AG08396 (cell line): ENCODE measurements at regions not wholly inside any gene's neighbourhood (a gene's known extent, or its start where the extent isn't known, plus 50 kb on each side); places are given as distances from the start of the nearest gene placed in this dataset.
"Not testable (repeated sequence)": the region's sequence is repeated elsewhere in the genome, so short reads cannot be mapped to it uniquely, and the experiment has no call there.

Experiments used
- DNase-seq: peaks from one replicate; pipeline ENCODE4 v3.0.0; 2012; ENCODE audit warnings: low spot score, mixed read lengths

DNA sequence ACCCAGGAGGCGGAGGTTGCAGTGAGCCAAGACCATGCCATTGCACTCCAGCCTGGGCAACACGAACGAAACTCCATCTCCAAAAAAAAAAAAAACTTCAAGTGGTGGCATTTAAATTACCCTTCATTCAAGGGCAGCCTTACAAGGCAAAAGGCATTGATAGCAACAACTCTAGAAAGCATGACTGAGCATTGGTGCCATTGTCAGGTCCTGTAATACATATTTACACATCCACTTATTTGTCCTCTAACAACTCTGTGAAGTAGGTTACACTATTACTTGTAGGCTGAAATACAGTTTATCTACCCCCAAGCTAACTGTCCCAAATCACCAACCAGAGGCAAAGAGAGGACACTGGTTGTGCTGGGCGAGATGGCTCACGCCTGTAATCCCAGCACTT is 52.7 kb upstream of the LARP1 start:
- no peak for DNase-seq

DNA sequence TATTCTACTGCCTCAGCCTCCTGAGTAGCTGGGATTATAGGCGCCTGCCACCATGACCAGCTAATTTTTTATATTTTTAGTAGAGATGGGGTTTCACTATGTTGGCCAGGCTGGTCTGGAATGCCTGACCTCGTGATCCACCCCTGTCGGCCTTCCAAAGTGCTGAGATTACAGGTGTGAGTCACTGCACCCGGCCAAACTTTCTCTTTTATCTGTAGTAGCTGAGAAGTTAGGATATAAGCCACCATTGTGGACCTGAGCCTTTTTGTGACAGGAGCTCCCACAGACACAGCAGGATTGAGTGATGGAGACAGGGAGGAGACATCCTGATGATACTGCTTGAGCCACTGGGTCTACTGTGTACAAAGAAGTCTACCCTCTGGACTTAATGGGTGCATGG is 53.5 kb upstream of the LARP1 start:
- not testable (repeated sequence) for DNase-seq

DNA sequence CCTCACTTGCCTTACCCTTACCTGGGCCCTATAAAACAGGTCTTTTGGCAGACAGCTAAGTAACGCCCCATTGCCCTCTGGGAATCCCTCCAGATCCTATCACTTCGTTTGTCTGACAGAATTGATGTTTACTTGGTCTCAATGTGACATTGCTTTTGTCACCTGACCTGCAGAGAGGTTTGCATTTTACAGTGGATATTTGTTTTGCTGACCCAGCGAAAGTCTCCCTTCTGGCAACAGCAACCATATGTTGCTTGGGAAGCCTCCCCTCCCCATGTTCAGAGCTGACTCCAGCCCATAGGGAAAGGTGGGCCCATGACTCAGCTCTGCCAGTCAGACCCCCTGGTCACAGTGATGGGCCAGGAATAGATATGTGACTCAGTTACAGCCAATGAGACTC is 54.0 kb upstream of the LARP1 start:
- no peak for DNase-seq

DNA sequence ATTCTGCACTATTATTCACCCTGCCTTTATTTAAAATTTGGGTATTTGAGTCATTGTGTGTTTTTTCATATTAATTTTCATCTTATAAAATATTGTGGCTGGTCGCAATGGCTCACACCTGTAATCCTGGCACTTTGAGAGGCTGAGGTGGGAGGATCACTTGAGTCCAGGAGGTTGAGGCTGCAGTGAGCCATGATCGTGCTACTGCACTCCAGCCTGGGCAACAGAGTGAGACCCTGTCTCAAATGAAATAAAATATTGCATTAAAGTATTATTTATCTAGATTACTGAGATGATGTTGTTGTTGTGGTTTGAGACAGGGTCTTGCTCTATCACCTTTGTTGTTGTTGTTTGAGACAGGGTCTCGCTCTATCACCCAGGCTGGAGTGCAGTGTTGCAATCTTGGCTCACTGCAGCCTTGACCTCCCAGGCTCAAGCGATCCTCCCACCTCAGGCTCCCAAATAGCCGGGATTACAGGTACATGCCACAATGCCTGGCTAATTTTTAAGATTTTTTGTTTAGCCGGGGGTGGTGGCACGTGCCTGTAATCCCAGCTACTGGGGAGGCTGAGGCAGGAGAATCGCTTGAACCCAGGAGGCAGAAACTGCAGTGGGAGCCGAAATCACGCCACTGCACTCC is 54.8 kb upstream of the LARP1 start:
- not testable (repeated sequence) for DNase-seq

DNA sequence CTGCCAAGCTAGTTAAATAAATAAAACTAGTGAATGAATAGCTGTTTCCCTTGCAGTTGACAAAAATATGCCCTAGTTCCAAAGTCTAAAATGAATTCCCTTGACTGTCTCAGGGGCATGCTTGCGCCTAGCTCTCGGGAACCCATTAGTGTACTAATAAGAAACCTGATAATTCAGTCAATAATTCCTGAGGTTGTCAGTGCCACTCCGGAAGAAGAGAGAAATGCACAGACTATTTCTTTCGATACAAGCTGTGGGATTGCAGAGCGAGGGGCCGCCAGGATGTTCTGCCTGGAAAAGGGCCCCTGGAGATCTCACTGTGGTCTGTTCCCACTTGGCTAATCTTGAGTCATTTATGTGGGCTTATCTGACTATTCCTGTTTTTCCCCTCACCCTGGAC is 56.4 kb upstream of the LARP1 start:
- no peak for DNase-seq

DNA sequence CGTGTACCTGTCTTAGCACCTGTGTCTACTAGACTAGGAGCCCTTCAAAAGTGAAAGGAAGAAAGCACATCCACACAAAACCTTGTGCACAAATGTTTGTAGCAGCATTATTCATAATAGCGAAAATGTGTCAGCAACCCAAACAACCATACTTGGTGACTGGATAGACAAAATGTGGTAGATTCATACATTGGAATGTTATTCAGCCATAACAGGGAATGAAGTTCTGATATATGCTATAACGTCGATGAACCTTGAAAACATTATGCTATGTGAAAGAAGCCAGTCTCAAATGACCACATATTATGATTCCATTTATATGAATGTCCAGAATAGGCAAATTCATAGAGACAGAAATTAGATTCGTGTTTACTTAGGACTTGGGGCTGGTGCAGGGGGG is 57.8 kb upstream of the LARP1 start:
- DNase-seq: no peak

DNA sequence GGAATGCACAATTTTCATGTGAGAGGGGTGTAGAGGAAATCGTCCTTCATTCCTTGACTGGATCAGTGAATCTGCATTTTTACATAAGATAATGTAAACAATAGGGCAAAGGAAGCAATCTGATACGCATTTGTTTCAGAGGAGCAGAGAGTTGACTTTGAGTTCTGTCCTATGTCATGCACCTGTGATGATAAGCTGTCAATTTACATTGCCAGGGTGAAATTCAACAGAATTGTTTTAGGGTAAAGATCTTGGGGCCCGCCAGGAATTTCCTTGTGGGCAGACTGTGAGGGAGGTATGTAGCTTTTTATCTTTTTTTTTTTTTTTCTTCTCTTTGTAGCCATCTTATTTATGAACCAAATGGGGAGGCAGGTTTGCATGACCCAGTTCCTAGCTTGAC is 58.3 kb upstream of the LARP1 start:
- DNase-seq: no peak

DNA sequence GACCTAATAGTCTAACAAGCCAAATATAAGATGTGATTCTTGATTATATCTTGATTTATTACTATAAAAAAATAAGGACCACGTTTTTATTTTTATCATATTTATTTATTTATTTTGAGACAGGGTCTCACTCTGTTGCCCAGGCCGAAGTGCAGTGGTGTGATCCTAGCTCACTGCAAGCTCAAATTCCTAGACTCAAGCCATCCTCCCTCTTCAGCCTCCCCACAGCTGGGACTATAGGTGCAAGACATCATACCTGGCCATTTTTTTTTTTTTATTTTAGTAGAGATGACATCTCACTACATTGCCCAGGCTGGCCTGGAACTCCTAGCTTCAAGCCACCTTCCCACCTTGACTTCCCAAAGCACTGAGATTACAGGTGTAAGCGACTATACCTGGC is 61.0 kb upstream of the LARP1 start:
- no peak for DNase-seq

DNA sequence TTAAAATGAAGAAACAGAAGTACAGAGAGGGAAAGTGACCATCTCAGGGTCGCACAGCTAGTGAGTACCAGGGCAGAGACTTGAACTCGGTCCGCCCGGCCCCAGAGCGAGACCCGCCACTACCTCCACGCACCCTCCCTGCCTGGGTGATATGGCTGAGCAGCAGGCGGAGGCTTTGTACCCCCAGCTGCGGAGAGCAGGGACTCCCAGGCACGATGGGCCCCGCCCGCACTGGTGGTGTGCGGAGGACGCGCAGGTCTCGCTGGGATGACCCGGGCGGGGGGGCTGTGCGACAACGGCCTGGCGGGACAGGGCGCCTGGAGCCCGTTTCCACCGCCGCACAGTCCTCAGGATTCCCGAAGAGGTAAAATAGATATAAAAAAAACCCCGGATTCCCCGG is 64.7 kb upstream of the LARP1 start:
- DNase-seq: no peak

DNA sequence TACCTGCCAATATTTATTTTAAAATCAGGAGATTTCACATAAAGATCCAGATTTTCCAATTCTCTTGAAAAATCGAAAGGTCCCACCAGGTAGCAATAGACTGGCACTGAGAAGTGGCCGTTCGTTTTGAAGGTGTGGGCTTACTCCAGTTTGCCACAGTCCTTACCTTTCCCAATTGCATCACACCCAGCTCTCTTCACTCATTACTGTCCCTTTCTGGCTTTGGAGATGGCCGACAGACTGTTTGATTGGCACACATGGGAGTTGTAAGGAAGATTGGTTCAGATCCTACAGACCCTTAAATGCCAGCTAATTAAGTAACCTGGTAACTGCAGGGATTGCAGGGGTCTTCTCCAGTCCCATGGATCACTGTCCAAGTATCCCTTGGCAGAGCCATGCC is 68.7 kb upstream of the LARP1 start:
- no peak for DNase-seq

DNA sequence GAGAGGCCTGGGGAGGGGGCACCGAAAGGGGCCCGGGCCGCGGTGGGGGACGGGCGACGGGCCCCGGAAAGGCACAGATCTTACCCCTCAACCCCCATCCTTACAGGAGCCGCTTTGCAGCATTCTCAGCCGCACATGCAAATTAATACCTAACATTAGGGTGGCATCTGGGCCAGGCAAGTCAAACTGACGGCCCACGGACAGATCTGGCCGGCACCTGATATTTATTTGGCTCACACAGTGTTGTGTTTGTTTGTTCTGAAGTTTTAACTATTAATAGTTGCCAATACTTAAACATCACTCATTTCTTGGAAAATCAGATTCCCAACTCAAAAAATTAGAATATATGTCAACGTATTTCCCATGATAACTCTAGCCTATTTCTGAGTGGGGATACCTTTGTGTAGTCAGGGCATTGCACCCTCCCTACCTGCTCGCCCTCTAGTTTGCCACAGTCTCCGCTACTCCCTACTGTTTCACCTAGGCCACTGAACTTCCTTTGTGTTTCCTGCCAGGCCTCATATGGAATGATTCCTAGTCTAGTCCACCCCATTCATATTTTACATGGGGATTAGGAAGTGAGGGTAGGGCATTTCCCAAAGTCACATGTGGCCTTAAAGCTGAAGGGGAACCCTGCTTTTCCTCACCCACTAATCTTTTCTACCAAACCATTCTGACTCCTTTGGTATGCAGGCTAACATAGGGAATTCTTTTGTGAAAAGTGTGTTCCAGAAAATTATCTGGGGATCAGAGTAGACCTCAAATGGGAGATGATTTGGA is 71.9 kb upstream of the LARP1 start:
- no peak for DNase-seq

DNA sequence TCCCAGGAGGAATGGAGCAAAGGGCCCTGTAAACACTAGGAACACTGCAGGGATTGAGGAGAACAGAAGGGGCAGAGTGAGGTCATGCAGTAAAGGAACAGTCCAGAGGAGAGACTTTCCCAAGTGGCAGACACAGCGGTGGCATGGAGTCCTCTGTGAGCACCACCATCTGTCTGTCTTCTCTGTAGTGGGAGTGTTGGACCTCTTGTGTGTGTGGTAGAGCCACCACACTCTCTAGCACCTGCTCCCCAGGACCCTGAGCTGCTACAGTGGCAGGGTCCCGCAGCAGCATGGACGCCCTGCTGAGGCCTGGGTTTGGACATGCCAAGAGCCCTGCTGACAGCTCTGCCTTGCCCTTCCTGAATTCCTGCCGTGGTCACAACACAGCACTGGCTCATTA is 75.7 kb upstream of the LARP1 start:
- no peak for DNase-seq

DNA sequence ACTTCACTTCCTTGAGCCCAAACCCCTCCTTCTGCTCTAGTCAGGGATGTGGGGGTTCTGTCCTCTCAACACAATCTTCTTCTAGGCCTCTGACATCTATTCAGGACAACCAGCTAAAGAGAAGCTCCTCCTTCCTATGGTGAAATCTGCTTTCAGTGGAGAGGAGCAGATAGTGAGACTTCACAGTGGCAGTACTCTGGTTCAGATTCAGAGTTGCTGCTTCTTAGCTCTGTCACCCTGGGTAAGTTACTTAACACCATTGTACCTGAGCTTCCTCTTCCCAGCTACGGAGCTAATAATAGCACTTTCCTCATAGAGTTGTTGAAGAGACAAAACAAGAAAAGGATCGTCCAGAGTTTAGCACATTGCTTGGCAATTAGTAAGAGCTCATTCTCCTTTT is 77.3 kb upstream of the LARP1 start:
- no peak for DNase-seq

DNA sequence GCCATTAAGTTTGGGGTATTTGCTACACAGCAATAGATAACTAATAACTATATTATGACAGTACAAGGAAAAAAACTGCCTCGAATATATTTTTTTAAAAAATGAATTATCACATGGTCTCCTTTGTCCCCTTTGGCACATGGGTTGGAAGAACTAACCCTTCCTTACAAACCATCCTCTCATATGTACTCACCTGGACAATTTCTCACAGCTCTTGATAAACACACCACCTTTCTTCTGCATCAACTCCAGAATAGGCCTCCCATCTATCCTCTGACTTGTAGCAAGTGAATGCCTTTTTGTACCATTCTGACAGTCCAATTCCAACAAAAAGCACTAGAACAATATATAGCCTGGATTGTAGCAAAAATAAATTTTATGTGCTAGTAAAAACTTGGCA is 78.7 kb upstream of the LARP1 start:
- no peak for DNase-seq

DNA sequence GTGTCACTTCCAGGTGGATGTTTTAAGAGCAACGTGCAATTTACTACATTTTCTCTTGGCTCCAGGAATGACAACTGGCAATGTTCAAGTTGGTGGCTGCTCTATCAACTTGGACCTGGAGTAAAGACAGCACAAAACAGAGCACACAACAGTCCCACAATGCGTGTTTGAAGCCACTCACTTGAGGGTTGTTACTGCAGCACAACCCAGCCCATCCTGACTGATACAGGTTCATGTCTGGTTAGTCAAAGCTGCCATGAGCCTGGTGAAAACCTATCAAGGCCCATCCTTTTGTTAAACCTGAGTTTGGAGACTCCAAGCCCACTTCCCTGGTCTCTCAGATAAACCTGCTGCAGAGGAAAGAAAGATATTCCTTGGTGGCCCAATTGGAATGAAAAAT is 81.1 kb upstream of the LARP1 start:
- DNase-seq: no peak

DNA sequence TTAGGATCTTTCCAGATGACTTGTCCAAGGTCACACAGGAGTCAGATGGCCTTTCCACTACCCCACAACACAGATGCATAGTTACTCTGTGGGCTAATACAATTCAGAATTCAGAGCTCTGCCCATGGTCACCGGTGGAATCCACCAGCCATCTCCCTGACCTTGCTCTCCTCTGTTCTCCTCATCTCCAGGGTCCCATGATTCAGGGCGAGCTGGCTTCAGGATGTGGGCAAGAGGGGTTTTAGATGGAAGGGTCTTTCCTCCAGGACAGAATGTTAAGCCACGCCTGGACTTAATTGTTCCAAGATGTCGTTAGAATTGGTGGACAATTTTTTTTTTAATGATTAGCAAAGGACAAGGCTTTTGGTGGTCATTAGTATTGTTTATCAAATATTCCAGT is 81.7 kb upstream of the LARP1 start:
- DNase-seq: no peak

DNA sequence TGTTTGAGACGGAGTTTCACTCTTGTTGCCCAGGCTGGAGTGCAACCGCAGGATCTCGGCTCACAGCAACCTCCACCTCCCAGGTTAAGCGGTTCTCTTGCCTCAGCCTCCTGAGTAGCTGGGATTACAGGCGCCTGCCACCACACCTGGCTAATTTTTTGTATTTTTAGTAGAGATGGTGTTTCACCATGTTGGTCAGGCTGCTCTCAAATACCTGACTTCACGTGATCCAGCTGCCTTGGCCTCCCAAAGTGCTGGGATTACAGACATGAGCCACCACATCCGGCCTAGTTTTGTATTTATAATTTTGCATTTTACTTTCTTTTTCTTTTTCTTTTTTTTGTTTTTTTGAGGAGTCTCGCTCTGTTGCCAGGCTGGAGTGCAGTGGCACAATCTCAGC is 85.3 kb upstream of the LARP1 start:
- DNase-seq: not testable (repeated sequence)

DNA sequence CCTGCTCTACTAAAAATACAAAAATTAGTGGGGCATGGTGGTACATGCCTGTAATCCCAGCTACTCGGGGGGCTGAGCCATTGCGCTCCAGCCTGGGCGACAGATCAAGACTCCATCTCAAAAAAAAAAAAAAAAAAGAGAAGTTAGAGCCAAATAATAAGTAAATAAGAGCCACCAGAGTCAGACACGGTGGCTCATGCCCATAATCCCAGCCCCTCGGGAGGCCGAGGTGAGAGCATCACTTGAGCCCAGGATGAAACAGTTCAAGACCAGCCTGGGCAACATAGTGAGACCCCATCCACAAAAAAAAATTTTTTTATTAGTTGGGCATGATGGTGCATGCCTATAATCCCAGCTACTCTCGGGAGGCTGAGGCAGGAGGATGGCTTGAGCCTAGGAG is 85.8 kb upstream of the LARP1 start:
- DNase-seq: no peak

DNA sequence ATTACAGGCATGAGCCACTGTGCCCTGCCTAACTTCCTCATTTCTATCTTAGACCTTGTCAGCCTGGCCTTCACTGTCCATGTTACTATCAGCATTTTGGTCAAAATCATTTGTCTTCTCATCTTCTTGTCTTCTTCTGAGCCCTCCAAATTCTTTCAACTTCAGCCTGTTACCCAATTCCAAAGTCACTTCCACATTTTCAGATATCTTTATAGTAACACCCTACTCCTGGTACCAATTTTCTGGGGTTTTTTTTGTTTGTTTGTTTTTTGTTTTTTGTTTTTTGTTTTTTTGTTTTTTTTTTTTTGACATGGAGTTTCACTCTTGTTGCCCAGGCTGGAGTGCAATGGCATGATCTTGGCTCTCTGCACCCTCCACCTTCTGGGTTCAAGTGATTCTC is 90.3 kb upstream of the LARP1 start:
- DNase-seq: no peak

DNA sequence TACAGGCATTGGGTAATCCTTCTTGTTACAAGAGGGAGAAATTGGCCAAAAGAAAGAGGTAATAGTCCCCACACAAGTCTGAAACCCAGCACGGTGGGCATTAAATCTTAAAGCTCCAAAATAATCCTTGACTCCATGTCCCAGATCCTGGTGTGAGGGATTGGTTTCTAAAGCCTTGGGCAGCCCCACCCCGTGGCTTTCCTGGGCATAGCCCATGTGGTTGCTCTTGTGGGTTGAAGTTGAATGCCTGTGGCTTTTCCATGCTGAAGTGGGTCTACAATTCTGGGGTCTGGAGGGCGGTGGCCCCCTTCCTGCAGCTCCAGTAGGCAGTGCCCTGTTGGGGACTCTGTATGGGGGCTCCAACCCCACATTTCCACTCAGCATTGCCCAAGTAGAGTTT is 91.8 kb upstream of the LARP1 start:
- DNase-seq: no peak

DNA sequence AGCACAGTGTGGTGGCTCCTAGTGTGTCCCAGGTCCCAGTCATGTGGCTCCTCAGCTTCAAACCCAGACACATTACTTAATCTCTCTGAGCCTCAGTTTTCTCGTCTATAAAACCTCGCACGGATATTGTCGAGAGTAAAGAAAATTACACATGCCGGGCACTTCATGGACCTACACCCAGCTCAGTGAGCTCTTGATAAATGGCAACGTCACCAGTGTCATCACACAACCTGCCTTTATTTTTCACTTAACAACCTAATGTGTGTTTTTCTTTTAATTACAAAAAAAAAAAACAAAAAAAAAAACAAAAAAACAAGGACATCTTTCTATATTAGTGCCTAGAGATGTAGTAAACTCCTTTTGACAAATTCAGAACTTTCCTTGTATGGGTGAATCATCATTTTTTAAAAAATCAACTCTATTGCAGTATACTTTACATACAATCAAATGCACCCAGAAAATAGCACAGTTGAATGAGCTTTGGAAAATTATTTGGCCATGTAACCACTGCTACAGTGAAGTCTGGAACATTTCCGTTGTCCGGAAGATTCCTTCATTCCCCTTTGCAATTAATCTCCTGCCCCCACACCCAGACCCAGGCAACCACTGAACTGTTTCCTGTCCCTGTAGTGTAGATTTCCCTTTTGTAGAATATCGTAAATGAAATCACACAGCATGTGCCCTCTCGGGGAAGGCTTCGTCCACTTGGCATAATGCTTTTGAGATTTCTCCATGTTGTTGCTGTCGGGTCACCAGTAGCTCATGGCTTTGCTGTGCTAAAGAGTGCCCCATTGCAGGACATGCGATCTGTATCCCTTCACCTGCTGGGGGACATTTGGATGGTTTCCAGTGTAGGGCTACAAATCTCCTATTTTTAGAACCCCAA is 100.4 kb upstream of the LARP1 start:
- no peak for DNase-seq

DNA sequence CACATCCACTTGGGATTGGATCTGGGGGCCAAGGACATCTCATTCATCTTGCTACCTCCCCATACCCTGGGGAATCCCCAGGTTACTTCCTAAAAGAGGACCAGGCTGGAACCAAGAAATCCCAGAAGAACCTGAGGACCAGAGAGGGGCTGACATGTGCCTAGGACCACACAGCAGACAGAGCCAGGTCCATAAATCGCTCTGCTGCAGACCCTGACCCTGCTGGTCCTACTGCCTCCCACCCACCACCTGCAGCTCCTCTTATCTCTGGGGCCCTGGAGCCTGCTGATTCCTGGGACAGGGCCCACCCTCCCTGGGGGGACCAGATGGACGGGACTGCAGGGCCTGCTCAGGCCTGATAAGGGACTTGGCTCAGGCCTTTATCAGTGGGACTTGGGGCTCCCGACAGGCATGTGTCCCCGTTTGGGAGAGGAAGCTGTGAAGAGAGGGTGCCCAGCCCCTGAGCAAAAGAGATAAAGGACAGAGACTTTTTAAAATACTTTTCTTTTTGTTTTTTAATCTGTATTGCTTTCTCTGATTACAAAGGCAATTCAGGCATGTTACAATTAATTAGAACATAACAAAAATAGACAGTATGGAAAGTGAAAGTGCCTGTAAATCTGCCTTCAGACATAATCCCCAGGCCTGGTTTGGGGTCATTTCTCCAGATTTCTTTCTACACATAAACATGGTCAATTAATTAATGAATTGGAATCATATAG is 101.3 kb upstream of the LARP1 start:
- DNase-seq: no peak

DNA sequence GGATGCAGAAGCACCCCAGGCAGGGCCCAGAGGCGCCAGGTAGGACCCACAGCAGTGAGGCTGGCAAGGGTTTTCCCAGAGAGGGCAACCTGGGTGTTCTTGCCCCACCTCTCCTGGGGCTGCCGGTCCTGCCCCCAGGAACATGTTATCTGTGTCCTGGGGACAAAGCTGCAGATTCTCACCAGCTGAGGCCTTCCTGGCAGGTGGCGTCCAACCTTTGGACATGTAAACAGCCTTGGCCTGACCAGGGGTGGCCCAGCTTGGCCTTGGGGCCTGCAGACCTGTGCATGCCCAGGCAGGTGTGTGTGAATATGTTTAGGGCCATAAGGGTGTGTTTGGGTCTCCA is 101.8 kb upstream of the LARP1 start:
- DNase-seq: no peak
